SK-N-SH treated with all-trans-retinoic acid at 6 μM for 48 hours (cell line): ENCODE measurements at regions not wholly inside any gene's neighbourhood (a gene's known extent, or its start where the extent isn't known, plus 50 kb on each side); places are given as distances from the start of the nearest gene placed in this dataset.
"Not testable (repeated sequence)": the region's sequence is repeated elsewhere in the genome, so short reads cannot be mapped to it uniquely, and the experiment has no call there.

ENCODE experiments used
- ARNTL ChIP-seq: fragments of 450-650 bp; formaldehyde crosslinking; IDR thresholded peaks from 2 replicates; pipeline ENCODE4 v1.5.0; 2020; ENCODE audit warnings: low read depth, mild to moderate bottlenecking, moderate library complexity, borderline replicate concordance
- BACH2 ChIP-seq: fragments of 250-450 bp; sonication (Bioruptor Pico); IDR thresholded peaks from 2 replicates; pipeline ENCODE4 v1.9.0; 2021; ENCODE audit warnings: mild to moderate bottlenecking, borderline replicate concordance
- RARB ChIP-seq: fragments of 250-450 bp; sonication (Bioruptor Pico); IDR thresholded peaks from 2 replicates; pipeline ENCODE4 v1.8.0; 2021; ENCODE audit warnings: mild to moderate bottlenecking, moderate library complexity
- SNAI2 ChIP-seq: fragments of 250-450 bp; sonication (Bioruptor Pico); IDR thresholded peaks from 2 replicates; pipeline ENCODE4 v1.5.0; 2020; ENCODE audit warnings: mild to moderate bottlenecking, moderate library complexity
- ZC3H10 ChIP-seq: fragments of 250-450 bp; sonication (Bioruptor Pico); IDR thresholded peaks from 2 replicates; pipeline ENCODE4 v1.5.1; 2021; ENCODE audit warnings: mild to moderate bottlenecking, moderate library complexity
- ZFP3 ChIP-seq: fragments of 250-450 bp; sonication (Bioruptor Pico); IDR thresholded peaks from 2 replicates; pipeline ENCODE4 v1.5.0; 2020; ENCODE audit warnings: mild to moderate bottlenecking, moderate library complexity
- ZFP30 ChIP-seq: fragments of 450-650 bp; formaldehyde crosslinking; IDR thresholded peaks from 2 replicates; pipeline ENCODE4 v1.5.0; 2022; ENCODE audit warnings: mild to moderate bottlenecking, moderate library complexity
- ZNF8 ChIP-seq: fragments of 450-650 bp; formaldehyde crosslinking; IDR thresholded peaks from 2 replicates; pipeline ENCODE4 v1.5.0; 2020; ENCODE audit warnings: mild to moderate bottlenecking, moderate library complexity
- TF ChIP-seq, protein P1 (sequence below): fragments of 250-450 bp; sonication (Bioruptor Pico); IDR thresholded peaks from 2 replicates; pipeline ENCODE4 v1.8.0; 2021; ENCODE audit warnings: low read depth, mild to moderate bottlenecking, moderate library complexity, borderline replicate concordance

GRCh38 chr1:224031986-224032385, 81.9 kb upstream of the FBXO28 start:
- TF ChIP-seq, protein P1, sequence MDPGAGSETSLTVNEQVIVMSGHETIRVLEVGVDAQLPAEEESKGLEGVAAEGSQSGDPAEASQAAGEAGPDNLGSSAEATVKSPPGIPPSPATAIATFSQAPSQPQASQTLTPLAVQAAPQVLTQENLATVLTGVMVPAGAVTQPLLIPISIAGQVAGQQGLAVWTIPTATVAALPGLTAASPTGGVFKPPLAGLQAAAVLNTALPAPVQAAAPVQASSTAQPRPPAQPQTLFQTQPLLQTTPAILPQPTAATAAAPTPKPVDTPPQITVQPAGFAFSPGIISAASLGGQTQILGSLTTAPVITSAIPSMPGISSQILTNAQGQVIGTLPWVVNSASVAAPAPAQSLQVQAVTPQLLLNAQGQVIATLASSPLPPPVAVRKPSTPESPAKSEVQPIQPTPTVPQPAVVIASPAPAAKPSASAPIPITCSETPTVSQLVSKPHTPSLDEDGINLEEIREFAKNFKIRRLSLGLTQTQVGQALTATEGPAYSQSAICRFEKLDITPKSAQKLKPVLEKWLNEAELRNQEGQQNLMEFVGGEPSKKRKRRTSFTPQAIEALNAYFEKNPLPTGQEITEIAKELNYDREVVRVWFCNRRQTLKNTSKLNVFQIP = not testable (repeated sequence)
- not testable (repeated sequence) for TF ChIP-seq ARNTL (CRISPR knock-in tag); RARB (CRISPR knock-in tag); ZNF8 (CRISPR knock-in tag); SNAI2; BACH2 (CRISPR knock-in tag); ZFP30; ZC3H10 (CRISPR knock-in tag); ZFP3 (CRISPR knock-in tag)
